Calu3 (cell line): ENCODE measurements at regions not wholly inside any gene's neighbourhood (a gene's known extent, or its start where the extent isn't known, plus 50 kb on each side); places are given as distances from the start of the nearest gene placed in this dataset.

Experiments used
- BruUV-seq: library from RNA; stranded (reverse); fragments of 400-500 nt; replicated peaks from 2 replicates; lab custom pipeline; 2021; lab: Mats Ljungman, UMichigan
- CTCF ChIA-PET: fragments of 300-600 bp; sonication (Branson Sonifier 250); formaldehyde crosslinking; loops from one replicate; lab custom pipeline; 2022; ENCODE audit warnings: antibody characterized with exemption; lab: Charles Lee
- DNase-seq: peaks from one replicate; pipeline ENCODE4 v3.0.0; 2022
- H3K27ac Mint-ChIP-seq: one replicate; pipeline ENCODE4 v1.8.0; 2022; ENCODE audit warnings: mixed read lengths; ENCODE audit not compliant: unreplicated experiment
- H3K27me3 Mint-ChIP-seq: one replicate; pipeline ENCODE4 v1.8.0; 2022; ENCODE audit warnings: mixed read lengths; ENCODE audit not compliant: unreplicated experiment
- H3K36me3 Mint-ChIP-seq: one replicate; pipeline ENCODE4 v1.8.0; 2022; ENCODE audit warnings: mild to moderate bottlenecking, moderate library complexity, mixed read lengths; ENCODE audit not compliant: insufficient read depth, unreplicated experiment
- H3K4me1 Mint-ChIP-seq: one replicate; pipeline ENCODE4 v1.8.0; 2022; ENCODE audit warnings: mild to moderate bottlenecking, low read depth, mixed read lengths; ENCODE audit not compliant: unreplicated experiment
- H3K4me3 Mint-ChIP-seq: one replicate; pipeline ENCODE4 v1.8.0; 2022; ENCODE audit warnings: mild to moderate bottlenecking, low read depth, moderate library complexity, mixed read lengths; ENCODE audit not compliant: unreplicated experiment
- H3K9me3 Mint-ChIP-seq: one replicate; pipeline ENCODE4 v1.8.0; 2022; ENCODE audit warnings: low read depth, mixed read lengths; ENCODE audit not compliant: unreplicated experiment
- intact Hi-C: fragments of 100-400 bp; cut with micrococcal nuclease; formaldehyde crosslinking; loops from one replicate; pipeline ENCODE4 v1.10.0; 2022; ENCODE audit not compliant: unreplicated experiment
- TF ChIP-seq, protein P1 (sequence below): fragments of 200-600 bp; IDR thresholded peaks from one replicate; pipeline ENCODE4 v1.8.0; 2022; ENCODE audit warnings: antibody characterized with exemption; ENCODE audit not compliant: unreplicated experiment

DNA sequence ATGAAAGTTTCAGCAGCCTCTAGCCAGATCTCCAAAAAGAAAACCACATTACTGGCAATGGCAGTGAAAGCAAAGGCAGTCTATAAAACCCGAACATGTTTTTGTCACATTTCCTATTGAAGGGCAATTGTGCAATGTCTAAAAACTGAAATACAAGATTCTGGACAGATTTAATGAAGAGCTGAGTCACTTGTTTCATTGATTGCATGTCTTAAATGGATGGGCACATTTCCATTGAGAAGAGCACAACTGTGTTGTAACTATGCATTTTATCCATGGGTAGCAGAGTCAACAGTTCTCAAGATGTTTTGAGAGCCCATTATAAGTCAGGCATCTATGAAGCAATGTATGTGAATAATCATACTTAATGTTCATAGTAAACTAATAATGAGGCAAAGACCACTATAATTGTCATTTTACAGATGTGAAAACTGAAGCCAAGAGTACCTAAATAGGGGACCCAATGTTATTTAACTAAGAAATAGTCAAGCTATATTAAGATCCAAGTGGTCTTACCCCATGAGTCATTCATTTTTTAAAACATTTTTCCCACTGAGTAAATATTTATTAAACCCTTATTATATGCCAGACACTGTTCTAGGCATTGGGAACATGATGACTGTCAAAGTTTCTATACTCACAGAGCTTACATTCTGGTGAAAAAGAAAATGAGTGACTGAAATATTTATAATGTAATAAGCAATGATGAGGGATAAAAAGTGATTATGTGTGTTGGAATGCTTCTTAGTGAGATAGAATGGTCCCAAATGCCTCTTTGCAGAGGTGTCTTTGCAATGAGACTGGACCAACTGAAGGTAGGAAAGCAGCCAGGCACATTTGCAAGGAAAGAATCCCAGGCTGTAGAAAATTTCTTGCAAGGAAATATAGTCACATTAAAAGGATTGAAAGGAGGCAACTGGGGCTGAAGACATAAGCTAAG, 818.9 kb upstream of the ACVR2A start:
- Mint-ChIP-seq H3K36me3 (no peaks in the 10 kb centered on the region), H3K9me3 (peaks cover 9% of the 10 kb centered on the region), H3K27me3 (no peaks in the 10 kb centered on the region), H3K4me3 (no peak overlapping the region), H3K4me1 (peaks cover 44% of the 10 kb centered on the region), H3K27ac (no peak overlapping the region)
- BruUV-seq = no TSS peak
- TF ChIP-seq, protein P1, sequence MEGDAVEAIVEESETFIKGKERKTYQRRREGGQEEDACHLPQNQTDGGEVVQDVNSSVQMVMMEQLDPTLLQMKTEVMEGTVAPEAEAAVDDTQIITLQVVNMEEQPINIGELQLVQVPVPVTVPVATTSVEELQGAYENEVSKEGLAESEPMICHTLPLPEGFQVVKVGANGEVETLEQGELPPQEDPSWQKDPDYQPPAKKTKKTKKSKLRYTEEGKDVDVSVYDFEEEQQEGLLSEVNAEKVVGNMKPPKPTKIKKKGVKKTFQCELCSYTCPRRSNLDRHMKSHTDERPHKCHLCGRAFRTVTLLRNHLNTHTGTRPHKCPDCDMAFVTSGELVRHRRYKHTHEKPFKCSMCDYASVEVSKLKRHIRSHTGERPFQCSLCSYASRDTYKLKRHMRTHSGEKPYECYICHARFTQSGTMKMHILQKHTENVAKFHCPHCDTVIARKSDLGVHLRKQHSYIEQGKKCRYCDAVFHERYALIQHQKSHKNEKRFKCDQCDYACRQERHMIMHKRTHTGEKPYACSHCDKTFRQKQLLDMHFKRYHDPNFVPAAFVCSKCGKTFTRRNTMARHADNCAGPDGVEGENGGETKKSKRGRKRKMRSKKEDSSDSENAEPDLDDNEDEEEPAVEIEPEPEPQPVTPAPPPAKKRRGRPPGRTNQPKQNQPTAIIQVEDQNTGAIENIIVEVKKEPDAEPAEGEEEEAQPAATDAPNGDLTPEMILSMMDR = no peak
- DNase-seq = no peak
- CTCF ChIA-PET = no interaction called here
- intact Hi-C loops = no loop called here

DNA sequence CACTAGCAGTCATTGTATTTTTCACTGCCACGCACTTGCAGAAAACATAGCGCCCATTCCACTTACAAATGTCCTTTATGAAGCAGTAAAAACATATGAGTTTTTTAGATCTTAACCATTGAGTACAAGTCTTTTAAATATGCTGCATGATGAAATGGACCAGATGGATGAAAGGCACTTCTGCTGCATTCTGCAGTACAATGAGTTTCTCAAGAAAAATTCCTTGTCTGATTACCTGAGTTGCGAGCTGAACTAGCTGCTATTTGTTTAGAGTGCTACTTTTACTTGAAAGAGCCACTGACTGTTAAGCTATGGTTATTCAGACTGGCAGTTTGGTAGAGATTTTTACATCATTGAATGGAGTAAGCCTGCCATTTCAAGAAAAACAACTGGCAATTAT, 825.5 kb upstream of the ACVR2A start:
- CTCF ChIA-PET = no interaction called here
- no TSS peak for BruUV-seq
- no peak overlapping the region for H3K27ac Mint-ChIP-seq
- H3K4me3 Mint-ChIP-seq = no peak overlapping the region
- DNase-seq = no peak
- TF ChIP-seq, protein P1 = no peak
- H3K27me3 Mint-ChIP-seq = no peaks in the 10 kb centered on the region
- no peaks in the 10 kb centered on the region for H3K36me3 Mint-ChIP-seq
- H3K9me3 Mint-ChIP-seq = peaks cover 6% of the 10 kb centered on the region
- intact Hi-C loops = no loop called here
- H3K4me1 Mint-ChIP-seq = no peaks in the 10 kb centered on the region

DNA sequence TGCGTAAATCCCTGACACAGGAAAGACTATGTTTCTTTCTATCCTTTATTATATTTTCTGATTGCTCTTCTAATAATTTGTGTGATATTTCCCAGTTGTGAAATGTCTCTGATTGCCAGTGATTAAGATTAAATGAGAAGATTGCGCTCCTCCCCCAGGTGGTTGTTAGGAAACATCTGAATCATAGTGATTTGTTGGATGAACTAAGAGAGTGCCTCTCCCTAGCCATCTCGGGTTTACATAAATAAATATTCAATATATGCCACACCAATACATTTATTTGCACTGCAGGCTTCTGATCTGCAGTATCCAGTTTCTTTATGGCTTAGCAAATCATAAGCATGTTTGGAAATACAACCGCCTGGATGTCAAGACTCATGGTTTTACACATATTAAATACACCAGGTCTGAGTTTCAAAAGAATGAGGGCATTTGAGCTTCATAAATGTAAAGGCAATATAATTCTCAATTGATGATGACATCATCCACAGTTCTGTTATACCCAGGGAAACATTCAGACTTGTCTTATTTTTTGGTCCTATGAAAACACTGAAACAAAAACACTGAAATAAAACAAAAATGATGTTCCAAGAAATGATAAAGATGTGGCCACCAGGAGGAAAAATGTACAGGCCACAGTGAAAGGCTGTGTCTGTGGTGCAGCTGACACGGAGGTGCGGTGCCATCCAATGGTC, 826.7 kb upstream of the ACVR2A start:
- Mint-ChIP-seq H3K9me3 (peaks cover 6% of the 10 kb centered on the region), H3K4me1 (no peaks in the 10 kb centered on the region), H3K4me3 (no peak overlapping the region), H3K27ac (no peak overlapping the region), H3K36me3 (no peaks in the 10 kb centered on the region), H3K27me3 (no peaks in the 10 kb centered on the region)
- intact Hi-C loops = no loop called here
- CTCF ChIA-PET = no interaction called here
- no peak for DNase-seq
- TF ChIP-seq, protein P1 = no peak
- BruUV-seq = no TSS peak

DNA sequence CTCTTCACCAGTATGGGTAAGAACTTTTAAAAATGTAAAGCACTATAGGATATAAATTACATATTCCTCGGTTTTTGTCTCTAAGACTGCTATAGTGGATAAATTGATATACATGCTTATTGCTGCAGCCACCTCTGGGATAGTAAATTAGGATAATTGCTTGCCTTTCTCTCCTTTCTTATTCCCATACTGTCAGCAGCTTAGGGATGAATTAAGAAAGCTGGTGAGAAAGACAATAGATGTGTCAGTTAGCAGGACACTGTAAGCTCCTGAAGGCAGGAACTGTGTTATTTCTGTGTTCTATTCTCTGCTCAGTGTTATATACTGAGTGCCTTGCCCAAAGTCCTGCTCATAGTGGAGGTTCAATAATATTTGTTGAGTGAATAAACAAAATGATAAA, 828.6 kb upstream of the ACVR2A start:
- Mint-ChIP-seq H3K36me3 (no peaks in the 10 kb centered on the region), H3K4me1 (no peaks in the 10 kb centered on the region), H3K9me3 (no peaks in the 10 kb centered on the region), H3K4me3 (no peak overlapping the region), H3K27ac (no peak overlapping the region), H3K27me3 (no peaks in the 10 kb centered on the region)
- CTCF ChIA-PET = interaction anchor here (0.6 to 1.0 kb wide), 2 partner anchors 14 to 24 kb away, joined by 3 read pairs; no protein-coding TSS in a partner anchor
- DNase-seq = no peak
- no TSS peak for BruUV-seq
- TF ChIP-seq, protein P1 = no peak
- intact Hi-C loops = no loop called here
